SIG-M5 (cell line): ENCODE measurements at regions not wholly inside any gene's neighbourhood (a gene's known extent, or its start where the extent isn't known, plus 50 kb on each side); places are given as distances from the start of the nearest gene placed in this dataset.

Source experiments
- DNase-seq: peaks from one replicate; lab custom pipeline; 2025; lab: John Stamatoyannopoulos, UW

DNA sequence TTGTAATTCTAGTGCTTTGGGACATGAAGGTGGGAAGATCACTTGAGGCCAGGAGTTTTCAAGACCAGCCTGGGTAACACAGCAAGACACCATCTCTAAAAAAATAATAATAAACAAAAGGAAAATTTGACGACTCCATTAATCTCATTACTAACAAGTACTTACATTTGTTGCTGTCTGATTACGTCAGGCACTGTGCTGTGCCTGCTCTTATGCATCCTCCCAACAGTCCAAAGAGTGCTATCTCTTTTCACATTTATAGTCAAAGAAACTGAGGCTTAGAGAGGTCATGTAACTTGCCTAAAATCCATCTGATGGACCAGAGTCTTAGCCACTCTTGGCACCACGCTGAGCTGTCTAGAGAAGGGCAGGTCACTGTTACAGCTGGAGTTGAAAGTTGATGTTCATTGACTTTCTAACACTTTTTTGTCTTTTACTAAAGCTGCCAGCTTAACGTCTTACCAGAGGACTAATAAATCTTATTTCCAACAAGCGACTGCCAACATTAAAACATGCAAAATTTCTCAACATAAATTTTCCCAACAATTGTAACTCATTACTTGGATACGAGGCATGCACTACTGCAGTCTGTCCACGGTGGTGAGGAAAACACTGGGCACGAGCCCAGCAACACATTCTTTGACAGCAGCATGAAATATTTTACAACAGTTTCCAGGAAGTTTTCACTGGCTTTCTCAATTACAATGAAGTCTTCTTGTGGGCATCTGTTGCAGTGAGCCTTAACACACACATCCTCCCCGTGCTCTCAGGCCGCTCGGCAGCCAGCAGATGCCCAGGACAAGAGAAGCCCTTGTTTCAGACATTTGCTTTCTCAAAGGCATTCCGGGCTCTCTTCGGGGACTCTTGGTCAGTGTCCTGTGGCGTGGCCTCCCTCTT is 262.9 kb upstream of the PROX1 start:
- DNase-seq: no peak

DNA sequence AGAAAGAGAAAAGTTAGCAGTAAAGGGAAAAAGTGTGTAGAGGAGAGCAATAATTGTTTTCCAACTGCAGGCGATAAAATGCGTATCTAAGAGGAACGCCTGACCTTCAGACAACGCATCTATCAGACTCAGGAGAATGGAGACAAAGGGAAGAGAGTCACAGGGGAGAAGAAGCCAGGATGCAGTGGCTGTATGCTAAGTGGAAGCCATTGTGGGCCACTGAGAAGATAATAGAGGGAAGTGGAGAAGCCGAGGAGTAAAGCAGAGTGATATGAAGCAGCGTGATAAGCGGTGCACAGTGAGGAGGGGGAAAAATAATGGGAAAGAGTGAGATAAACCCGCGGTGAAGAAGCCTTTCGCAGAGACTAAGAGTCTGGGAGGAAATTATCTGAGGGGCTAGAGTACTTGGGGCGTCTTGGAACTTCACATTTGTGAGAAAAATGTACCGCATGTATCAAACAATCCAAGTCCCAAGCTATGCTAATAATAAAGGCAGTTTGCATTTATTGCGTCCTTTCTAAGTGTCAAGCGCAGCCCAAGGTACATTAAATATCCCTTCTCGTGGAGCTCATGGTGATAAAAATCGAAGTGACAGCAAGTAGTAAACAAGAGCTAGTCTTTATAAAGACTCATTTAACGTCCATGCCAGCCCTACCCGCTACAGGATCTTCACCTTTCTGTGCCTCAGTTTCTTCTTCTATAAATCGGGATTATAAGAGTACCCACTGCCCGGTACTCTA is 259.8 kb upstream of the PROX1 start:
- DNase-seq: no peak

DNA sequence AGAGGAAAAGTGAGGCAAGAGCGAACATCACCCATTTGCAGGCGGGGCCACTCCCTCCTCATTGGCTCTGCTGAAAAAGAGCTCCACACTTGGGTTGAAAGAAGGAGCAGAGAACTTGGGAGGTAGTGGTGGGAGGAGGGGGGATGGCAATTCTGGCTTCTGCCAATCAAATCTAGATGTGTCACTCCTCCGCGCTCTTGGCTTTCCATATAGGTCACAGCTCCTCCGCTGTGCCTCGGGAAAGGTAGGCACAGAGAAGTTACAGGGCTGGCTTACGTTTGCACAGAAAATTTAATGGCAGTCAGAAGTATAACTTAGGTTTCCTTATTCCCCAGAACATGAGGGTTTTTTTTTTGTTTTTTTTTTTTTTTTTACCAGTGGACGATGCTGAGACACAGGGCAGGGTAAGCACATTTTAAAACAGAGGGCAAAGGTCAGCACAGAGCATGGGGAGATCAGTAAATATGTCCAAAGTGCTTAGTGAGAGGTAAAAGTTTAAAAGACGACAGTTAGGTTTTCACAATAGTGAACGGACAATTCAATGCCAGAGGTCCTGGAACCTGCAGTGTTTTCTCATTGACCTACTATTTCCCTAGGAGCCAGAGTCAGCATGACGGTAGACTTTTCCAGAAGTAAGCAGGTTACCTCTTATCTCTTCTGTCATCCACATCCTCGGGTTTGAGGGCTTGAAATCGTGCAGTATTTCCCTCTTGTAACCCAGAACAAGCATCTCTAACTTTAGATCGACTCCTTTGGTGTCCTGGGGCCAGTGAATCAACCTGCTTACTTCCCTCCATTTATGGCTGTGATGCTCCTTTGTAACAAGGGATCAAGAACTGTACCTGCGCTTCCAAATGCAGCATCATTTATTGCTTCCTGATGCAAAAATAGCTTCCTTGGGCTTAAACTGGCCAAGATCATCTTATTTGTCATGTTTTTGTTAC is 258.9 kb upstream of the PROX1 start:
- no peak for DNase-seq

DNA sequence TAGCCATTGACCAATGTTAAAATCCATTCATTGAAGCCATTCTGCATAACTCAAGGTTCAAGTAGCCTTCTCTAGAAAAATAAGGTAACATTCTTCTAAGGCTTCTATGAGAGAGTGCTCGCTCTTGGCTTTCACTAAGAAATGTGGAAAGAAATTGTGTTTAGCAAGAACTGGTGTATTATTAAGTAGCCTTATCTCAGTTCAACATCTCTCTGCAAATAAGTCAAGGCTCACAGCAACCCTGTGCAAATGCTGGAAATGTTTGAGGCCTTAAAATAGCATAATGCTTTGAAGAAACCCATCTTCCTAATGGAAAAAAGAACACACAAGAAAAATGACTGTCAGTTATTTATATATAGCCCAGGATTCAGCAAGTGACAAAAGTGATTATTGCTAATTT is 254.1 kb upstream of the PROX1 start:
- no peak for DNase-seq

DNA sequence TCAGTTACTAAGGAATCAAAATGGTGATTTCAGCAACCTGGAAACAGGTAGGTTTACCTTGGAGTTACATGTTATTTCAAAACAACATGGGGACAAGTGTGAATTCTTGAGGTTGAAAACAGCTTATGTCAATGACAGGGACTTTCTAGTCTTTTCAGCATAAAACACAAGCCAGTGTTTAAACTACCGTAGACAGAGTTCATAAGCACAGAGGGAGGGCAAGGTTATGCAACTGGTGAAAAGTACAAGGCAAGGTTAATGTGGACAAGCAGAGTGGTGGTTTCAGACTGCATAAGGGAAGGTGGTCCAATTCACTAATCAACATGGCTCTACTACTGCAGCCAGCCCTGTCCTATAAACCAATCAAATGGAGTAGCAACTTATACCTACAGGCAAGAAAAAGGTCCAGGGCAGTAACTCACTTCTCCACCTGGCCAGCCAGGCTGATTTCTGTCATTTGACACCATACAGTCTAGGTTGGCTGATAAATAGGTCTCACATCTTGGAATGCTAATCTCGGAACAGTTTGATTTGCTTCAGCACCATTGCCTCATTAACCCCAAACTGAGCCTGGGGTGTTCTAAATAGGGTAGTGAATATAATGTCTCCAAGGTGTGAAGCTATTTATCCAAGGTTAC is 250.3 kb upstream of the PROX1 start:
- DNase-seq: no peak

DNA sequence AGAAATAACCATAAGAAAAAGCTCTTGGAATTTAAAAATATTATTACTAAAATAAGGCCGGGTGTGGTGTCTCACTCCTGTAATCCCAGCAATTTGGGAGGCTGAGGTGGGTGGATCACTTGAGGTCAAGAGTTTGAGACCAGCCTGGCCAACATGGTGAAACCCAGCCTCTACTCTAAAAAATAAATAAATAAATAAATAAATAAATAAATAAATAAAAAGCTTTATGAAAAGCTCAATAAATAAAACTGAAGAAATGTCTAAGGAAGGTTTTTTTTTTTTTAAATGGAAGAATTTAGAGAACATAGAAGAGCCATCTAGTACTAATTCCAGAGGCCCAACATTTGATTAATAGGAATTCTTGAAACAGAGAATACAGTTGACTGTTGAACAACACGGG is 249.1 kb upstream of the PROX1 start:
- DNase-seq: no peak

DNA sequence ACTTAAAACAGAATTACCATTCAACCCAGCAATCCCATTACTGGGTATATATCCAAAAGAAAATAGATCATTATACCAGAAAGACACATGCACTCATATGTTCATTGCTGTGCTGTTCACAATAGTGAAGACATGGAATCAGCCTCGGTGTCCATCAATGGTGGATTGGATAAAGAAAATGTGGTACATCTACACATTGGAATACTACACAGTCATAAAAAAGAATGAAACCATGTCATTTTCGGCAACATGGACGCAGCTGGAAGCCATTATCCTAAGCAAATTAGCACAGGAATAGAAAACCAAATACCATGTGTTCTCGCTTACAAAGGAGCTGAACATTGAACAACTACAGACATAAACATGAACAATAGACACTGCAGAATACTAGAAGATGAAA is 244.8 kb upstream of the PROX1 start:
- no peak for DNase-seq

DNA sequence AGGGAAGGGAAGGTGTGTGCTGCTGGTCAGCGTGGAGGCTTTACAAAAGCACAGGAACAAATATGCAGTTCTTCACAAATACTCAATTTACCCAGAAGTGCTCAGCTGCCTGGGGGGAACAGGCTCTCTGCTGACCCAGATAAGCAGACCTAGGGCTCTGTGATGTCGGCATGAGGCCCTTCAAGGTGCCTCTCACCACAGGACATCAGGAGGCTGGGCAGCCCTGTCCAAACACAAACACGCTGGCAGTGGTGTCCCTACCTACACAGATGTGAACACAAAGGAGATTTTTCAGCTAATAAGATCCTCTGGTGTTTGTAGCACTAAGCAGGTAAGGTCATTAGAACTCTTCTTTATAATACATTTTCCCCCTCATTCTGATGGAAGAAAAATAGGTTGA is 243.0 kb upstream of the PROX1 start:
- no peak for DNase-seq

DNA sequence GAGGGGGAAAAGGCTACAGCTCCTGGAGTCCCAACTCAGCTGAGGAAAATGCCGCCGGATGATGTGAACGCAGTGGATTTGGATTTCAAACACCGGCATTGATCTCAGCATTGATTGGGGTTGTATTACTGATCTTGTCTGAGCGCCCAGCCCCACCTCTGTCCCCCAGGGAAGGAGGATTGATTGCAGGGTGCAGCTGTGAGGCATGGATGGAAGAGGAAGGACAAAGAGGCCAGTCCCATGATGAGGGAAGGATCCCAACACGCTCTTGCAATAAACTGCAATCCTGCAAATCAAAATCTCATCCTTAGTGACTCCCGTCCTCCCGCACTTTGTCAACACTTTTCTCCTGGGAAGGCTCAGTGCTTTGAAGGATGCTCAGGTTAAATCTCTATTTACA is 242.3 kb upstream of the PROX1 start:
- no peak for DNase-seq

DNA sequence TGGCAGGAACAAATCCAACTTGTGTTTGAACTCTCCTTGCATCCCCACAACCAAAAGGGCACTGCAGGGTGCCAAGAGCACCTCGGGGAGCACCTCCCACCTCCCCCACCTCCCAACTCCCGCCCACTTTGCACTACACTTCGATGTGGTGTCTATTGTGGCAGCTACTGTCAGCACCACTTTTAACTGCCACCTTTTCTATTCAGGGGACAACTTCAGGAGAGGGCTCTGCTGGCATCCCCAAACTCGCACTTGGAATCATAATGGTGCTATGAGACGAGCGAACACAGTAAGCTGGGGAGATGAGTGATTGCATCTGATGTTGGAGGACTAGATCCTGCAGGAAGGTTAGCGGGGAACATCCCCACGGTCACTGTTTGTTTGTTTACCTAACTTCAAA is 238.2 kb upstream of the PROX1 start:
- no peak for DNase-seq

DNA sequence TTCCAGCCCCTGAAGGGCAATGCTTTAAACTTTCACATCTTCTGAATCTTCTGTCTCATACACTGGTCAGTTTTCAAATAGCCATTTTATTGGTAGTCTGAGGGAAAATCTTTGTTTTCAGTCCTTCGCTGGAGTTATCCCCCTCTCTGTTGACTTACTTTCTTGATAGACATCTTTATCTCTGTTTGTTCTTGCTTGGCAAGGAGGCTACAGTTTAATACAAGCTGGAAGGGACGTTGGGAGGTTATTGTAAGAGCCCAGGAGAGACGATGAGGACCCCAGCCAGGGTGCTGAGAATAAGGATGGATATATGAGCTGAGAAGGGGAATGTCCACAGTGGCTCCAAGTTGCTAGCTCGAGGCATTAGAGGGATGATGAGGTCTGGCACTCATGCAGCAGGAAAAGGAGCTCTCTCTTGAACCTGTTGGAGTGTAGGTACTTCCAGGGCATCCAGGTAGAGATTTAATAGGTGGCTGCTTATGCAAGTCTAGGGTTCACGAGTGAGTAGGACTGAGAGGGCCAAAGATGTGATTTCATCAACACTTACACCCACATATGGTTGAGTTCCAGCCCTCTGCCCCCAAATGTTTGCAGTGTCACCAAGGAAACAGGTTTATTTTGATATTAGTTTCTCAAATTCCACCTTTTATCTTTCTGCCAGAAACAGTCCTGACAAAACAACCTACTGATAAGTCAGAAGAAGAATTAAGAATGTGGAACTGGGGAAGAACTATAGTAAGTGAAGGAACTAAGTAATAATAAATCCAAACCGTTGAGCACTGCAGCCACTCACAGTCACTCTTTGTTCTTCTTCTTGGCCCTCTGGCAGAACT is 237.3 kb upstream of the PROX1 start:
- no peak for DNase-seq

DNA sequence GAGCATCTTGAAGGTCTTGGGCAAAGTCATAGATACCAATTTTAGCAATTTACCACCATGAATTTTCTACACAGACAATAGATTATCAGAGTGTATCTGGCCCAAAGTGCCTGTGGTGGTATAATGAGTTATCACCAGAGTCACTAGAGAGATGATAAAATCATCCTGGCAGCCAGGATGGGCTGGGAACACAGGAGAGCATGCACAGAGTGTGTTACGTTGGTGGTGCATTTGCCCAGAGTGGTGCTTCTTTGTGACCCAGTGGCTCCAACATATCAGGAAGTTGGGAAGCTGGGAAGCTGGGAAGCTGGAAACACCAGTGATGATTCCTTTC is 236.7 kb upstream of the PROX1 start:
- no peak for DNase-seq

DNA sequence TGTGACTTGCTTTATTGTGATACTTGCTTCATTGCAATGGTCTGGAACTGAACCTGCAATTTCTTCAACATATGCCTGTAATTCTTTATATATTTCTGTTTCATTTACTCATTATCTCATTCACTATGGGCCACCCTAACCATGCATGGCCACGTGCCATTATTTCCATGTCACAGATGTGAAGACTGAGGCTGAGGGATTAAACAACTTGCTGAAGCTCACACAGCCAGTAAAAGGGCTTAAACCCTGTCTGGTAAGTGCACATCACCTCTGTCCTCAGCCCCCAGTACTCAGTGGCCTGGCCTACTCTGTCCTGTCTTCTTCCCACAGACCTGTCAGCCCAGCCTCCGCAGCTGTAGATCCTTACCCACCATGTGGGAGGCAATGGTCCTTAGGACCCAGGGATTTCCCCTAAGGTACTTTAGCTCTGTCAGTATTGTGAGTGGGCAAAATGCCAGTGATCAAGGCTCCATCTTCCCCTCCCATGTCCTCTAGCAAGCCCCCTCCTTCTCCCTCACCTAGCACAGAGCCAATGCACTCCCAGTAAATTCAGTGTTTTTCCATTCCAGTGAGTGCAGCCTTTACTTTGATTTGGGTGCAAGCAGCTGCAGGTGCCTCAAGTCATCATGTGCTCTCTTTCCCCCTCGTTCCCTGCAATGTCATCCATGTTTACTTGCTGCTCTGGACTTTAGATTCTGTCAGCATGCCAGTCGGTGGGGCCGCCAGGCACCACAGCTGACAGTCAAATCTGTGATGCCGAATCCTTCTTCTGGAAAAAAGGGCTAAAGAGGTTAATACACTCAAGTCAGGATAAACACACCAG is 228.2 kb upstream of the PROX1 start:
- no peak for DNase-seq

DNA sequence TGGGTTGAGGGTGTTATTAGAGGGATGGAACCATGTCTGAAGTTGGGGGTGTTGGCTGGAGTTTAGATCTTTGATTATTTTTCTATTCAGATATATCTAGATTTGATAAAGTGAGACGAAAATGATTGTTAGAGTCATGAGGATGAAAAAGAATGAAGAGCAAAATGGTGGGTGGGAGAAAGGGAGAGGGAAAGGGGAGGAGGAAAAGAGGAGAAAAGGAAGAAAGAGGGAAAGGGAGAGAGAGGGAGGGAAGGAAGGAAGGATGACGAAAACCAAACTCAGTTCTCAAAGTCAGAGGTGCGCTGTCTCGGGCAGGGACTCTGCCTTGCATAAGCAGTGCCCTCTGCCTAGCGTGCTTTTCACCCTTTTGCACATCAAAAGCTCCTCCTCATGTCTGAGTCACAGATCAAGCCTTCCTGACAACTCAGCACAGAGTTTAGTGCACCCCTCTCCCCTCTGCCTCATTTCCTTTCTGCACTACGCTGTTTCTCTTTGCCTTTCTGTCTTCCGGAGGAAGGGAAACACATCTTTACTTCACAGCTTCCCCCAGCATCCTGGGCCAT is 225.8 kb upstream of the PROX1 start:
- DNase-seq: no peak

DNA sequence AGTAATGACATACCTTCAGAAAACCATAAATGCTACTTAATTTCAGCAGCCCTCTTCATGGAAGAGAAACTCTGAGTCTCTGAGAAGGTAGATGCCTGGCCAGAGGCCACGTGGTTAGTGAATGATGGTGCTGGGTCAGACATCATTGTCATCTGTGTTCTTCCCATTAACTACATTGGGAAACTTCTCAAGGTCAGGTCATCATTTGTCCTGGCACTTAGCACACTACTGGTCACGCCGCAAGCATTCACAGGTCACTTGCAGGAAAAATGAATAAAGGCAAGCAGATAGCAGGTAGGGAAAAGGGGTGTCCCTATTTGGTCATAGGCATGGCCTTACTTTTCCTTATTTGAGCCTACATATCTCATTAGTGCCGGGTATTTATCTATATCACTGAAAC is 220.1 kb upstream of the PROX1 start:
- DNase-seq: no peak

DNA sequence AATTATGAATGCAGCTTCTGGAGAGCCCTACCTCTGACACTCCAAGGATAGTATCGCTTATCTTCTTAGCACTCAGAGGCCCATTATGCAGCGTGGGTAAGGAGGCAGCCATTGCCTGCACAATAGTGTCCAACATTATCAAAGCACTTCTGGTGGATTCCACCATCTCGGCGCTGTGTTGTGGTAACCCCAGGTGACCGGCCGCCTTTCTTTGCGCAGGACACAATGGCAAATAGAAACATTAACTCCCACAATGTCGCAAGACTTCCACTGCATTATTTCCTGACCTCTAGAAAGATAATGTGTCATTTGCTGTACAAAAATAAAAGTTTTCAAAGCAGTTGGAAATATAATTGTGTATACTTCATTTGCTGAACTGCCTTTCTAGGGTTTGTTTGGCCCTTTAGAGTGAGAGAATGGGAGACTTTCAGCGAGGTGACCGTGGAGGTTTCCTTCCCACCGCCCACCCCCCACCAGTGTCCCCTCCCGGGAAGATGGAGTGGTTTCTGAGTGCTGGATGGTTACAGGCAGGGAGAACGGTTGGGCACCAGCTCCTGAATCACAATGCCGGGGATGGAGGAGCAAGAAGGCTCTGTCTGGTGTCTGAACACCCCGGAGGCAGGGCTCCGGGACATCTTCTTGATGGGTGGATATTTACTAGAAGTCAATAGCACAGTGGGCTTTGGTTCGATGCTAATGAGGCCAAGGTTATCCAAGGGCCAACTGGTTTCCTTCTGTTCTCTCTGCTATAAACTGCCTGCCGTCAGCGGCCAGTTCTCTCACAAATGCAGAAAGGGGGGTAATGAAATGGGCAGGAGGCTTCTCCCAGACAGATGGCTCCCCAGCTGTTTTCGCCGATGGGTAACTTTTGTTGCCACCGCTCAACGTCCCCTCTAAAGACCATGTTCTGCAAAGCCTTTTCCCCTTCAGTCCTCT is 215.4 kb upstream of the PROX1 start:
- DNase-seq: no peak

DNA sequence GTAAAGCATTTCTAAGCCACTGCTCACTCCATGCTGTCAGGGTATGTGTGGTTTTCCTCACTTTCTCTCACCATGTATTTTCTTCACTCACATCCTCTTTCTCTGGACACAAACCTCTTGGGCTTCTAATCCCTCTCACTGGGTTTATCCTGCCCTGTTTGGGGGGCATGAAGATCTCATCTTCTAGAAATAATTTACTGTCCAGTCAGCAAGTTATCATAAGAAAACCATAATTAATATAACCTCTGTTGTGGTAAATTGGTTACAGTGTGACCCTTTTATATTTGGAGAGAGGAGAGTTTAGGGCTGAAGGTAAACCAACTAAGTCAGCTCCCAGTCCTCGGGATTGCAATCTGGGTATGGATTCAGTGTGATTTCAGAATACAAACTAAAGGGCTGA is 213.8 kb upstream of the PROX1 start:
- no peak for DNase-seq

DNA sequence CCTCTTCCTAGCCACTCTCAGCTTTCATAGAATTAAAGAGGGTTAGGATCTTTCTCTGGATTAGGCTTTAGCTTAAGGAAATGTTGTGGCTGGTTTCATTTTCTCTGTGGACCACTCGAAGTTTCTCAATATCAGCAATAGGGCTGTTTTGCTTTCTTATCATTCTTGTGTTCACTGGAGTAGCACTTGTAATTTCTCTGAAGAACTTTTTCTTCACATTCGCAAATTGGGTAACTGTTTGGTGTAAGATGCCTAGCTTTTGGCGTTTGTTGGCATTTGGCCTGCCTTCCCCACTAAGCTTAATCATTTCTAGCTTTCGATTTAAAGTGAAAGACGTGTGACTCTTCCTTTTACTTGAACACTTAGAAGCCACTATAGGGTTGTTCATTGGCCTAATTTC is 210.8 kb upstream of the PROX1 start:
- DNase-seq: no peak

DNA sequence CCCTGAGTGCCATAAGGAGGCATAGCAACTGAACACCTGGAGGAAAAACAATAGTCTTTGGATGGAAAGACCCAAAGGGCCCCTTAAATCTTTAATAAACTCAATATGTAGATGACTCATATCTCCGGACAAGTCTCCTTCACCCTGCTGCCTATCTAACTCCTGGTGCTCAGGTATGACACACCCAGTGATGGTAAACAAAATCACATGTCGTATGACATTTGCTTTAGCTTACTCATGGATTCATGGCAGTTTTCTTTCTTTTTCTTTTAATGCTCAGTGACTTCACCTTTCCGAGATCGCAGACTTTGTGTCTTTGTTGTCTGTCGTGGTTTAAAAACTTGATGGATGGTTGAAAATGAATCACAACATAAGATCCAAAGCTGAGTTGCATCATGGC is 208.5 kb upstream of the PROX1 start:
- no peak for DNase-seq
